HEK293 (cell line): ENCODE measurements at regions not wholly inside any gene's neighbourhood (a gene's known extent, or its start where the extent isn't known, plus 50 kb on each side); places are given as distances from the start of the nearest gene placed in this dataset.

ENCODE experiments used
- CTCF ChIA-PET: fragments of 350-600 bp; formaldehyde crosslinking; extraction: SDS; loops from one replicate; lab custom pipeline; 2021; ENCODE audit warnings: antibody characterized with exemption; lab: Yijun Ruan, JAX
- POLR2A ChIA-PET: fragments of 300-600 bp; formaldehyde crosslinking; extraction: SDS; loops from one replicate; lab custom pipeline; 2020; ENCODE audit warnings: antibody characterized with exemption, inconsistent platforms; lab: Yijun Ruan, JAX
- H3K27ac ChIP-seq: fragments of 200-500 bp; sonication (Bioruptor generic); 2 replicates; pipeline ENCODE4 v1.5.1; 2014; ENCODE audit warnings: low read depth, low read length, control low read depth, inconsistent platforms; ENCODE audit errors: extremely low read depth
- H3K36me3 ChIP-seq, 2 experiments: fragments of 200-500 bp in 1 of 2; sonication (Bioruptor generic) in 1 of 2; 1 replicate in 1 of 2; 2 replicates in 1 of 2; pipeline ENCODE4 v1.5.1; 2014 to 2017; ENCODE audit warnings: inconsistent platforms in 2 of 2, low read length in 2 of 2; ENCODE audit not compliant: control insufficient read depth in 2 of 2, insufficient read depth in 1 of 2
- H3K4me1 ChIP-seq: fragments of 200-500 bp; sonication (Bioruptor generic); 2 replicates; pipeline ENCODE4 v1.5.1; 2014; ENCODE audit warnings: mild to moderate bottlenecking, low read length, inconsistent platforms; ENCODE audit not compliant: control insufficient read depth, insufficient read depth
- H3K4me3 ChIP-seq: 2 replicates; pipeline ENCODE4 v1.5.1; 2011; ENCODE audit warnings: low read depth, mild to moderate bottlenecking, control low read depth, low read length, moderate library complexity
- H3K9me3 ChIP-seq: fragments of 200-500 bp; sonication (Bioruptor generic); 2 replicates; pipeline ENCODE4 v1.5.1; 2014; ENCODE audit warnings: low read depth, low read length, inconsistent platforms; ENCODE audit not compliant: control insufficient read depth, insufficient read depth
- GLI4 ChIP-seq: fragments of 450-650 bp; formaldehyde crosslinking; IDR thresholded peaks from 2 replicates; pipeline ENCODE4 v1.5.1; 2016; ENCODE audit warnings: missing biosample characterization, missing genetic modification characterization
- KLF1 ChIP-seq: fragments of 450-650 bp; formaldehyde crosslinking; IDR thresholded peaks from 2 replicates; pipeline ENCODE4 v1.5.1; 2016; ENCODE audit warnings: missing biosample characterization, missing genetic modification characterization
- MEIS1 ChIP-seq: sonication (generic); formaldehyde crosslinking; IDR thresholded peaks from 2 replicates; pipeline ENCODE4 v1.8.1; 2022; ENCODE audit warnings: missing genetic modification reagents, mild to moderate bottlenecking, borderline replicate concordance
- SCRT2 ChIP-seq: fragments of 450-650 bp; formaldehyde crosslinking; IDR thresholded peaks from 2 replicates; pipeline ENCODE4 v1.5.1; 2016; ENCODE audit warnings: missing biosample characterization, missing genetic modification characterization
- TCF7L2 ChIP-seq: IDR thresholded peaks from 2 replicates; pipeline ENCODE4 v1.6.1; 2011; ENCODE audit warnings: low read depth, mild to moderate bottlenecking, inconsistent platforms, low read length, moderate library complexity, borderline replicate concordance
- WT1 ChIP-seq: fragments of 450-650 bp; formaldehyde crosslinking; IDR thresholded peaks from 2 replicates; pipeline ENCODE4 v1.5.1; 2016; ENCODE audit warnings: missing biosample characterization, missing genetic modification characterization
- ZBTB20 ChIP-seq: fragments of 450-650 bp; formaldehyde crosslinking; IDR thresholded peaks from 2 replicates; pipeline ENCODE4 v1.5.1; 2016; ENCODE audit warnings: missing biosample characterization, missing genetic modification characterization
- ZFP41 ChIP-seq: fragments of 450-650 bp; formaldehyde crosslinking; IDR thresholded peaks from 2 replicates; pipeline ENCODE4 v1.5.1; 2016; ENCODE audit warnings: missing biosample characterization, missing genetic modification characterization, borderline replicate concordance
- ZNF138 ChIP-seq: fragments of 450-650 bp; formaldehyde crosslinking; IDR thresholded peaks from 2 replicates; pipeline ENCODE4 v1.5.1; 2016; ENCODE audit warnings: missing biosample characterization, missing genetic modification characterization, borderline replicate concordance
- ZNF146 ChIP-seq: fragments of 450-650 bp; formaldehyde crosslinking; IDR thresholded peaks from 2 replicates; pipeline ENCODE4 v1.5.1; 2016; ENCODE audit warnings: missing biosample characterization, missing genetic modification characterization
- ZNF223 ChIP-seq: fragments of 450-650 bp; formaldehyde crosslinking; IDR thresholded peaks from 2 replicates; pipeline ENCODE4 v1.5.1; 2016; ENCODE audit warnings: missing biosample characterization, missing genetic modification characterization
- ZNF292 ChIP-seq: fragments of 450-650 bp; formaldehyde crosslinking; IDR thresholded peaks from 2 replicates; pipeline ENCODE4 v1.5.1; 2016; ENCODE audit warnings: low read depth, missing biosample characterization, missing genetic modification characterization, borderline replicate concordance
- ZNF354C ChIP-seq: fragments of 450-650 bp; formaldehyde crosslinking; IDR thresholded peaks from 2 replicates; pipeline ENCODE4 v1.5.1; 2016; ENCODE audit warnings: missing biosample characterization, missing genetic modification characterization, low read depth, borderline replicate concordance
- ZNF404 ChIP-seq: fragments of 450-650 bp; formaldehyde crosslinking; IDR thresholded peaks from 2 replicates; pipeline ENCODE4 v1.5.1; 2017; ENCODE audit warnings: missing biosample characterization, missing genetic modification characterization
- ZNF426 ChIP-seq: fragments of 450-650 bp; formaldehyde crosslinking; IDR thresholded peaks from 2 replicates; pipeline ENCODE4 v1.5.1; 2017; ENCODE audit warnings: missing biosample characterization, missing genetic modification characterization, mild to moderate bottlenecking, inconsistent platforms, moderate library complexity
- ZNF473 ChIP-seq: fragments of 450-650 bp; formaldehyde crosslinking; IDR thresholded peaks from 2 replicates; pipeline ENCODE4 v1.5.1; 2017; ENCODE audit warnings: missing biosample characterization, missing genetic modification characterization
- ZNF521 ChIP-seq: fragments of 450-650 bp; formaldehyde crosslinking; IDR thresholded peaks from 2 replicates; pipeline ENCODE4 v1.5.1; 2017; ENCODE audit warnings: missing biosample characterization, mild to moderate bottlenecking, missing genetic modification characterization
- ZNF555 ChIP-seq: fragments of 450-650 bp; formaldehyde crosslinking; conservative IDR thresholded peaks from 2 replicates; pipeline ENCODE4 v1.5.1; 2017; ENCODE audit warnings: missing biosample characterization, mild to moderate bottlenecking, missing genetic modification characterization, inconsistent platforms
- ZNF585B ChIP-seq: fragments of 450-650 bp; formaldehyde crosslinking; IDR thresholded peaks from 2 replicates; pipeline ENCODE4 v1.5.1; 2016; ENCODE audit warnings: missing biosample characterization, missing genetic modification characterization
- ZNF600 ChIP-seq: fragments of 450-650 bp; formaldehyde crosslinking; IDR thresholded peaks from 2 replicates; pipeline ENCODE4 v1.5.1; 2016; ENCODE audit warnings: missing biosample characterization, missing genetic modification characterization
- ZNF664 ChIP-seq: fragments of 450-650 bp; formaldehyde crosslinking; IDR thresholded peaks from 2 replicates; pipeline ENCODE4 v1.5.1; 2016; ENCODE audit warnings: missing biosample characterization, missing genetic modification characterization
- ZNF776 ChIP-seq: fragments of 450-650 bp; formaldehyde crosslinking; IDR thresholded peaks from 2 replicates; pipeline ENCODE4 v1.5.0; 2017; ENCODE audit warnings: missing biosample characterization, missing genetic modification characterization, borderline replicate concordance
- ZNF777 ChIP-seq: fragments of 450-650 bp; formaldehyde crosslinking; IDR thresholded peaks from 2 replicates; pipeline ENCODE4 v1.5.1; 2017; ENCODE audit warnings: missing biosample characterization, missing genetic modification characterization, borderline replicate concordance
- ZNF791 ChIP-seq: fragments of 450-650 bp; formaldehyde crosslinking; IDR thresholded peaks from 2 replicates; pipeline ENCODE4 v1.5.1; 2016; ENCODE audit warnings: missing biosample characterization, missing genetic modification characterization
- ZNF792 ChIP-seq: fragments of 450-650 bp; formaldehyde crosslinking; IDR thresholded peaks from 2 replicates; pipeline ENCODE4 v1.5.1; 2016; ENCODE audit warnings: missing biosample characterization, missing genetic modification characterization
- ZNF830 ChIP-seq: fragments of 450-650 bp; IDR thresholded peaks from 2 replicates; pipeline ENCODE4 v1.5.0; 2018; ENCODE audit warnings: missing biosample characterization, missing genetic modification characterization, low read depth, mild to moderate bottlenecking, moderate library complexity
- TF ChIP-seq, protein P1 (sequence below): fragments of 450-650 bp; formaldehyde crosslinking; optimal IDR thresholded peaks from 2 replicates; pipeline ENCODE3; 2016; ENCODE audit warnings: missing biosample characterization, mild to moderate bottlenecking, missing genetic modification characterization
- TF ChIP-seq, protein P2 (sequence below): fragments of 450-650 bp; formaldehyde crosslinking; IDR thresholded peaks from 2 replicates; pipeline ENCODE4 v1.5.1; 2016; ENCODE audit warnings: missing biosample characterization, missing genetic modification characterization
- TF ChIP-seq, protein P3 (sequence below): fragments of 450-650 bp; formaldehyde crosslinking; IDR thresholded peaks from 2 replicates; pipeline ENCODE4 v1.5.1; 2016; ENCODE audit warnings: missing biosample characterization, missing genetic modification characterization

DNA sequence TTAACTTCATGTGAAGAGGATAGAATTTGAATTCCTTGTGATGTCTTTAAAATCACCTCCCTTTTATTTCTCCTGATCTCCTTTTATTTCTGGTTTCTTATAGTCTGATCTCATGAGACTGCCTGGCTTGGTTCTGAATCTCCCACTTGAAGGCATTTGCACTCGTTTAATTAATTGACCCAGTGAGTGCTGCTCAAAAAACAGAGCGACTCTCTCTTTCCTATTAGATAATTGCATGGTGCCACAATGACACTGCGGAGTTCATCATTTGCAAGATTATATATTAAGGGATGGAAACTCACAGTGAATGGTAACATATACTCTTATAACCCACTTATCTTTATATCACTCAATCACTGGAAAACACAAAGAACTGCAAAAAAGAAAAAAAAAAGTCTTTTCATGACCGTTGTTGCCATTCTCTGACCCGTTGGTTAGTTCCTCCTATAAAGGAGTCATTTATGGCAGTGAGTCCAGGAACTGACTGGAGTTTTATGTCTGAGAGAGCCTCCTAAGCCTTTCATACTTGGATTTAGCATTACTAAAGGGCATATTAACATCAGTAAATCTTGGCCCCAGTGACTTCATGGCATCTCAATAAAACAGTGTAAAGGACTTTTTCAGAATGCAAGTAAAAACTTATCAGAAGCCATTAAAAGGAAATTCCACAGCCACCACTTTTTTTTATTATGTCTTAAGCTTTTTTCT, 103.3 kb upstream of the EPHA4 start:
- Histone ChIP-seq H3K4me3 (no peak overlapping the region), H3K27ac (no peak overlapping the region), H3K36me3 (no peaks in the 10 kb centered on the region), H3K9me3 (no peaks in the 10 kb centered on the region)
- CTCF ChIA-PET, result no interaction called here
- POLR2A ChIA-PET, result no interaction called here
- TF ChIP-seq ZNF292 (tag by site-specific recombination), result no peak
- no peak for TF ChIP-seq GLI4
- TF ChIP-seq KLF1 (tag by site-specific recombination), result no peak
- TF ChIP-seq MEIS1 (CRISPR knock-in tag), result no peak
- no peak for TF ChIP-seq ZNF138 (tag by site-specific recombination)
- TF ChIP-seq ZNF223 (tag by site-specific recombination), result no peak
- no peak for TF ChIP-seq ZBTB20 (tag by site-specific recombination)
- no peak for TF ChIP-seq ZNF521 (tag by site-specific recombination)
- no peak for TF ChIP-seq WT1 (tag by site-specific recombination)
- TF ChIP-seq, all 188 proteins: peak for 0
- no peaks in the 10 kb centered on the region for H3K4me1 ChIP-seq

DNA sequence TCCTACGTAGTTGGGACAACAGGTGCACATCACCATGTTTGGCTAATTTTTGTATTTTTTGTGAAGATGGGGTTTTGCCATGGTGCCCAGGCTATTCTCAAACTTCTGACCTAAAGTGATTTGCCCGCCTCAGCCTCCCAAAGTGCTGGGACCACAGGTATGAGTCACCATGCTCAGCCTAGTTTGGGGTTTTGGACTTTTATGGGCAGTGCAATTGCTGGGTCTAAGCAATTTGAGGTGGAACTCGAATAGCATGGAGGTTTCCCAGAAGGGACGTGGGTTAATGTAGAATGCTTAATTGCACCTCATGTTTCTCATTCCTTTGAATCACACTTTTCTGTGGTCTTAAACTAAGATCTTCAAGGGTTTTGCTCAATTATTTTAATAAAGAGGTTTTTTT, 102.3 kb upstream of the EPHA4 start:
- CTCF ChIA-PET, result no interaction called here
- no peaks in the 10 kb centered on the region for H3K36me3 ChIP-seq
- TF ChIP-seq ZNF791 (tag by site-specific recombination) (no peak), ZNF792 (no peak), ZNF600 (tag by site-specific recombination) (no peak), ZNF473 (tag by site-specific recombination) (no peak), ZNF223 (tag by site-specific recombination) (no peak), ZNF555 (no peak), ZNF426 (tag by site-specific recombination) (no peak), ZNF664 (tag by site-specific recombination) (no peak), ZNF292 (tag by site-specific recombination) (no peak), ZNF830 (tag by site-specific recombination) (no peak), ZNF354C (tag by site-specific recombination) (no peak), TCF7L2 (no peak), SCRT2 (no peak), ZNF777 (no peak), ZNF585B (tag by site-specific recombination) (no peak), ZNF404 (tag by site-specific recombination) (no peak), ZNF776 (no peak)
- TF ChIP-seq, all 188 proteins: peak for 0
- no peaks in the 10 kb centered on the region for H3K4me1 ChIP-seq
- H3K4me3 ChIP-seq, result no peak overlapping the region
- POLR2A ChIA-PET, result no interaction called here
- H3K27ac ChIP-seq, result no peak overlapping the region
- no peaks in the 10 kb centered on the region for H3K9me3 ChIP-seq

DNA sequence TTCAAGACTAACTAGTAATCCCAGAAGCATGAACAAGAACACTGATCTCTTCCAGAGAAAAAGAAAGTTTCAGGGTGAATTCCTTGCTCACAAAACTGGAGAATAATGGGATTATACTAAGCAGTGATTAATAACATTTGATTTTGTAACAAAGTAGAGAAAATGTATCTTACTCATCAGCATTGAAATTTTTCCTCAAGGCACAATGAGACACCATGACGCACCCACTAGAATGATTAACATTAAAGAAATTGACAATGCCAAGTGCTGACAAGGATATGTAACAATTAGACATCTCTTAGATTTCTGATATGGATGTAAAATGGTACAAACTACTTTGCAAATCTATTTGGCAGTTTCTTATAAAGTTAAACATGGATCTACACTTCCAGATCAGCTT, 101.1 kb upstream of the EPHA4 start:
- H3K36me3 ChIP-seq, result no peaks in the 10 kb centered on the region
- H3K9me3 ChIP-seq, result no peaks in the 10 kb centered on the region
- CTCF ChIA-PET, result interaction anchor here (0.5 kb wide), 1 partner anchor 31 kb away, joined by 5 read pairs; no protein-coding TSS in a partner anchor
- H3K4me3 ChIP-seq, result no peak overlapping the region
- POLR2A ChIA-PET, result no interaction called here
- H3K4me1 ChIP-seq, result no peaks in the 10 kb centered on the region
- no peak overlapping the region for H3K27ac ChIP-seq
- TF ChIP-seq, protein P1, sequence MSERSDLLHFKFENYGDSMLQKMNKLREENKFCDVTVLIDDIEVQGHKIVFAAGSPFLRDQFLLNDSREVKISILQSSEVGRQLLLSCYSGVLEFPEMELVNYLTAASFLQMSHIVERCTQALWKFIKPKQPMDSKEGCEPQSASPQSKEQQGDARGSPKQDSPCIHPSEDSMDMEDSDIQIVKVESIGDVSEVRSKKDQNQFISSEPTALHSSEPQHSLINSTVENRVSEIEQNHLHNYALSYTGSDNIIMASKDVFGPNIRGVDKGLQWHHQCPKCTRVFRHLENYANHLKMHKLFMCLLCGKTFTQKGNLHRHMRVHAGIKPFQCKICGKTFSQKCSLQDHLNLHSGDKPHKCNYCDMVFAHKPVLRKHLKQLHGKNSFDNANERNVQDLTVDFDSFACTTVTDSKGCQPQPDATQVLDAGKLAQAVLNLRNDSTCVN (tag by site-specific recombination), result no peak
- TF ChIP-seq, protein P2, sequence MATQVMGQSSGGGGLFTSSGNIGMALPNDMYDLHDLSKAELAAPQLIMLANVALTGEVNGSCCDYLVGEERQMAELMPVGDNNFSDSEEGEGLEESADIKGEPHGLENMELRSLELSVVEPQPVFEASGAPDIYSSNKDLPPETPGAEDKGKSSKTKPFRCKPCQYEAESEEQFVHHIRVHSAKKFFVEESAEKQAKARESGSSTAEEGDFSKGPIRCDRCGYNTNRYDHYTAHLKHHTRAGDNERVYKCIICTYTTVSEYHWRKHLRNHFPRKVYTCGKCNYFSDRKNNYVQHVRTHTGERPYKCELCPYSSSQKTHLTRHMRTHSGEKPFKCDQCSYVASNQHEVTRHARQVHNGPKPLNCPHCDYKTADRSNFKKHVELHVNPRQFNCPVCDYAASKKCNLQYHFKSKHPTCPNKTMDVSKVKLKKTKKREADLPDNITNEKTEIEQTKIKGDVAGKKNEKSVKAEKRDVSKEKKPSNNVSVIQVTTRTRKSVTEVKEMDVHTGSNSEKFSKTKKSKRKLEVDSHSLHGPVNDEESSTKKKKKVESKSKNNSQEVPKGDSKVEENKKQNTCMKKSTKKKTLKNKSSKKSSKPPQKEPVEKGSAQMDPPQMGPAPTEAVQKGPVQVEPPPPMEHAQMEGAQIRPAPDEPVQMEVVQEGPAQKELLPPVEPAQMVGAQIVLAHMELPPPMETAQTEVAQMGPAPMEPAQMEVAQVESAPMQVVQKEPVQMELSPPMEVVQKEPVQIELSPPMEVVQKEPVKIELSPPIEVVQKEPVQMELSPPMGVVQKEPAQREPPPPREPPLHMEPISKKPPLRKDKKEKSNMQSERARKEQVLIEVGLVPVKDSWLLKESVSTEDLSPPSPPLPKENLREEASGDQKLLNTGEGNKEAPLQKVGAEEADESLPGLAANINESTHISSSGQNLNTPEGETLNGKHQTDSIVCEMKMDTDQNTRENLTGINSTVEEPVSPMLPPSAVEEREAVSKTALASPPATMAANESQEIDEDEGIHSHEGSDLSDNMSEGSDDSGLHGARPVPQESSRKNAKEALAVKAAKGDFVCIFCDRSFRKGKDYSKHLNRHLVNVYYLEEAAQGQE (tag by site-specific recombination), result no peak
- TF ChIP-seq, protein P3, sequence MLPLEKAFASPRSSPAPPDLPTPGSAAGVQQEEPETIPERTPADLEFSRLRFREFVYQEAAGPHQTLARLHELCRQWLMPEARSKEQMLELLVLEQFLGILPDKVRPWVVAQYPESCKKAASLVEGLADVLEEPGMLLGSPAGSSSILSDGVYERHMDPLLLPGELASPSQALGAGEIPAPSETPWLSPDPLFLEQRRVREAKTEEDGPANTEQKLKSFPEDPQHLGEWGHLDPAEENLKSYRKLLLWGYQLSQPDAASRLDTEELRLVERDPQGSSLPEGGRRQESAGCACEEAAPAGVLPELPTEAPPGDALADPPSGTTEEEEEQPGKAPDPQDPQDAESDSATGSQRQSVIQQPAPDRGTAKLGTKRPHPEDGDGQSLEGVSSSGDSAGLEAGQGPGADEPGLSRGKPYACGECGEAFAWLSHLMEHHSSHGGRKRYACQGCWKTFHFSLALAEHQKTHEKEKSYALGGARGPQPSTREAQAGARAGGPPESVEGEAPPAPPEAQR (tag by site-specific recombination), result no peak
- TF ChIP-seq ZNF146 (no peak), ZFP41 (no peak)
